K562 (cell line): ENCODE measurements at regions not wholly inside any gene's neighbourhood (a gene's known extent, or its start where the extent isn't known, plus 50 kb on each side); places are given as distances from the start of the nearest gene placed in this dataset.

Source experiments
- ATAC-seq: fragments of 200-7000 bp; cut with Tn5 transposase; 3 replicates; pipeline ENCODE4 v1.9.1; 2020; ENCODE audit warnings: moderate library complexity
- BruUV-seq: library from RNA; stranded (reverse); fragments of 400-500 nt; replicated peaks from 2 replicates; lab custom pipeline; 2021; lab: Mats Ljungman, UMichigan
- CTCF ChIA-PET: fragments of 300-600 bp; formaldehyde crosslinking; extraction: SDS; loops from one replicate; lab custom pipeline; 2021; ENCODE audit warnings: low intra/inter-chr PET ratio; lab: Yijun Ruan, JAX
- POLR2A ChIA-PET: fragments of 300-600, 350-650 bp; sonication (Branson Sonifier 250); formaldehyde crosslinking; extraction: SDS; loops from one replicate; lab custom pipeline; 2021; ENCODE audit warnings: antibody characterized with exemption, inconsistent platforms; lab: Yijun Ruan, JAX
- DNase-seq, 4 experiments: peaks; one replicate each; pipeline versions ENCODE4 v3.0.0 to v3.0.0-alpha.2; 2011 to 2018; ENCODE audit warnings: low spot score in 3 of 4, mixed read lengths in 3 of 4; ENCODE audit errors: extremely low read depth in 1 of 4
- FAIRE-seq: peaks from 2 replicates; lab custom pipeline; 2011; peaks lifted over from hg19 to GRCh38; lab: Jason Lieb, UNC
- H2AFZ ChIP-seq: 2 replicates; pipeline ENCODE4 v1.6.0; 2011; ENCODE audit warnings: low read depth, low read length, control low read depth, inconsistent platforms
- H3K27ac ChIP-seq: fragments of 200-600 bp; 3 replicates; pipeline ENCODE4 v1.8.0; 2011; ENCODE audit warnings: low read depth, mild to moderate bottlenecking, control low read depth, inconsistent platforms, low read length, moderate library complexity, mixed read lengths; ENCODE audit errors: extremely low read depth
- H3K27me3 ChIP-seq, 2 experiments: fragments of 300-600 bp in 1 of 2; 2 replicates in 1 of 2; 3 replicates in 1 of 2; pipeline versions ENCODE4 v1.6.0 to v1.8.0; 2011; ENCODE audit warnings: inconsistent platforms in 2 of 2, low read length in 2 of 2, mild to moderate bottlenecking in 1 of 2, mixed read lengths in 1 of 2, moderate library complexity in 1 of 2; ENCODE audit not compliant: control insufficient read depth in 2 of 2, insufficient read depth in 2 of 2
- H3K36me3 ChIP-seq: fragments of 300-600 bp; 3 replicates; pipeline ENCODE4 v1.8.0; 2011; ENCODE audit warnings: mild to moderate bottlenecking, low read length, inconsistent platforms; ENCODE audit not compliant: control insufficient read depth, insufficient read depth
- H3K4me1 ChIP-seq, 2 experiments: fragments of 200-600 bp in 1 of 2; replicated peaks in 1 of 2; 2 replicates in 1 of 2; 3 replicates in 1 of 2; pipeline versions ENCODE4 v1.5.1 to v1.8.0; 2011; ENCODE audit warnings: inconsistent platforms in 2 of 2, low read length in 2 of 2, mild to moderate bottlenecking in 1 of 2, mixed read lengths in 1 of 2, moderate library complexity in 1 of 2; ENCODE audit not compliant: control insufficient read depth in 2 of 2, insufficient read depth in 2 of 2
- H3K4me2 ChIP-seq: 2 replicates; pipeline ENCODE4 v1.6.1; 2011; ENCODE audit warnings: low read length, control low read depth, inconsistent platforms, mixed read lengths; ENCODE audit not compliant: insufficient read depth
- H3K4me3 ChIP-seq: fragments of 200-600 bp; sonication (generic), shearing (Covaris generic); 2 replicates; pipeline ENCODE4 v1.5.1; 2016; ENCODE audit warnings: control low read depth, inconsistent platforms
- H3K79me2 ChIP-seq: fragments of 200-600 bp; 3 replicates; pipeline ENCODE4 v1.8.0; 2011; ENCODE audit warnings: low read length, inconsistent platforms; ENCODE audit not compliant: control insufficient read depth, insufficient read depth
- H3K9ac ChIP-seq, 2 experiments: 2 replicates each; pipeline versions ENCODE4 v1.6.0 to v1.6.1; 2011; ENCODE audit warnings: low read depth in 2 of 2, low read length in 2 of 2, control low read depth in 1 of 2, inconsistent platforms in 1 of 2, mild to moderate bottlenecking in 1 of 2, mixed read lengths in 1 of 2; ENCODE audit not compliant: insufficient read depth in 1 of 2
- H3K9me1 ChIP-seq: one replicate; pipeline ENCODE4 v1.6.0; 2011; ENCODE audit warnings: inconsistent platforms, mild to moderate bottlenecking, low read length, moderate library complexity; ENCODE audit not compliant: control insufficient read depth, insufficient read depth
- H3K9me3 ChIP-seq: replicated peaks from 2 replicates; pipeline ENCODE4 v1.5.1; 2011; ENCODE audit warnings: low read depth, low read length, inconsistent platforms; ENCODE audit not compliant: control insufficient read depth, insufficient read depth
- H4K20me1 ChIP-seq: replicated peaks from 2 replicates; pipeline ENCODE4 v1.6.1; 2011; ENCODE audit warnings: low read length, inconsistent platforms, mixed read lengths; ENCODE audit not compliant: control insufficient read depth, insufficient read depth
- COPS2 ChIP-seq: fragments of 450-650 bp; conservative IDR thresholded peaks from 2 replicates; pipeline ENCODE4 v1.6.1; 2016; ENCODE audit warnings: mild to moderate bottlenecking, moderate library complexity
- ELF1 ChIP-seq: fragments of 200-800 bp; sonication (Bioruptor generic); IDR thresholded peaks from 2 replicates; pipeline ENCODE4 v1.6.1; 2016; ENCODE audit warnings: missing genetic modification characterization, missing compliant biosample characterization
- FOXA1 ChIP-seq: fragments of 450-650 bp; IDR thresholded peaks from 2 replicates; pipeline ENCODE4 v1.6.1; 2016; ENCODE audit warnings: mild to moderate bottlenecking, borderline replicate concordance
- MGA ChIP-seq: fragments of 450-650 bp; IDR thresholded peaks from 2 replicates; pipeline ENCODE4 v1.6.1; 2016; ENCODE audit warnings: mild to moderate bottlenecking, moderate library complexity
- NFIX ChIP-seq: fragments of 250-450 bp; sonication (Bioruptor Pico); IDR thresholded peaks from 2 replicates; pipeline ENCODE4 v1.4.0; 2020; ENCODE audit warnings: low read depth, mild to moderate bottlenecking, moderate library complexity
- NONO ChIP-seq, 2 experiments: fragments of 200-400 bp in 1 of 2; fragments of 450-650 bp in 1 of 2; formaldehyde crosslinking in 1 of 2; IDR thresholded peaks; 2 replicates each; pipeline ENCODE4 v1.6.1; 2017; ENCODE audit warnings: low read depth in 2 of 2, mild to moderate bottlenecking in 2 of 2, moderate library complexity in 2 of 2, low read length in 1 of 2
- RFX1 ChIP-seq: fragments of 450-650 bp; IDR thresholded peaks from 2 replicates; pipeline ENCODE4 v1.6.1; 2016; ENCODE audit warnings: mild to moderate bottlenecking, moderate library complexity
- TARDBP ChIP-seq: fragments of 450-650 bp; IDR thresholded peaks from 2 replicates; pipeline ENCODE4 v1.6.1; 2016
- TBL1XR1 ChIP-seq, 2 experiments: IDR thresholded peaks; 2 replicates each; pipeline ENCODE4 v1.6.1; 2012; ENCODE audit warnings: improper control_type of control experiment in 2 of 2, low read length in 2 of 2, mild to moderate bottlenecking in 1 of 2
- TCF7L2 ChIP-seq: fragments of 150-350 bp; IDR thresholded peaks from 2 replicates; pipeline ENCODE4 v1.6.1; 2016; ENCODE audit warnings: low read depth, mild to moderate bottlenecking, low read length, moderate library complexity
- THRAP3 ChIP-seq: fragments of 450-650 bp; IDR thresholded peaks from 2 replicates; pipeline ENCODE4 v1.6.1; 2016; ENCODE audit warnings: mild to moderate bottlenecking, inconsistent platforms, borderline replicate concordance
- U2AF2 ChIP-seq: fragments of 200-400 bp; formaldehyde crosslinking; optimal IDR thresholded peaks from 2 replicates; pipeline ENCODE3; 2017; ENCODE audit warnings: low read depth, mild to moderate bottlenecking, low read length
- ZNF174 ChIP-seq: fragments of 250-450 bp; sonication (Bioruptor Pico); IDR thresholded peaks from 2 replicates; pipeline ENCODE4 v1.4.0; 2020; ENCODE audit warnings: mild to moderate bottlenecking
- ZNF764 ChIP-seq: fragments of 250-450 bp; sonication (Bioruptor Pico); IDR thresholded peaks from 2 replicates; pipeline ENCODE4 v1.4.0; 2020; ENCODE audit warnings: low read depth, mild to moderate bottlenecking, moderate library complexity
- ZNF766 ChIP-seq: fragments of 200-800 bp; sonication (Bioruptor generic); conservative IDR thresholded peaks from 2 replicates; pipeline ENCODE4 v1.6.1; 2016; ENCODE audit warnings: missing genetic modification characterization, missing compliant biosample characterization
- WGBS: fragments of 100-300 bp; shearing (Covaris generic); methylation state at CpG from one replicate; pipeline ENCODE4 v1.1.6; 2016; ENCODE audit warnings: low coverage, mixed read lengths; ENCODE audit not compliant: insufficient coverage; ENCODE audit errors: missing lambda C conversion rate; 5-methylcytosine and 5-hydroxymethylcytosine counted together
- in situ Hi-C: fragments of 300-500 bp; cut with MboI; formaldehyde crosslinking; loops from 4 replicates; pipeline ENCODE4 v1.15.0; 2018; ENCODE audit warnings: inconsistent platforms, mixed read lengths
- intact Hi-C: fragments of 100-400 bp; cut with micrococcal nuclease; formaldehyde crosslinking; loops from 2 replicates; pipeline ENCODE4 v1.14.2; 2022

GRCh38 chrX:26916991-26917390, 546.1 kb downstream of the PPP4R3C start:
- Histone ChIP-seq H3K4me1 (no peaks in the 10 kb centered on the region), H3K9me3 (no peaks in the 10 kb centered on the region), H4K20me1 (no peaks in the 10 kb centered on the region), H2AFZ (no peak overlapping the region), H3K27ac (no peak overlapping the region), H3K9me1 (no peaks in the 10 kb centered on the region), H3K79me2 (no peaks in the 10 kb centered on the region), H3K9ac (no peak overlapping the region)
- ChIA-PET CTCF (no interaction called here), POLR2A (no interaction called here)
- in situ Hi-C loops: no loop called here
- no peak for ATAC-seq
- FAIRE-seq: no peak
- no peak for TF ChIP-seq ZNF764 (CRISPR knock-in tag)
- TF ChIP-seq U2AF2: no peak
- no peak for TF ChIP-seq TARDBP
- no peak for TF ChIP-seq ZNF174
- no peak for TF ChIP-seq TBL1XR1 (IDR thresholded peaks at IDR 0.05; ENCODE audit: low read length in 2 of 2)
- TF ChIP-seq MGA: no peak
- TF ChIP-seq FOXA1: no peak
- no peak for TF ChIP-seq COPS2
- no peak for TF ChIP-seq RFX1
- no peak for TF ChIP-seq ELF1 (tag)
- no peak for TF ChIP-seq TCF7L2
- TF ChIP-seq NFIX (CRISPR knock-in tag): no peak
- no peak for TF ChIP-seq THRAP3
- no peak for TF ChIP-seq NONO (IDR thresholded peaks at IDR 0.05; ENCODE audit: low read depth in 2 of 2, low read length in 1 of 2)
- TF ChIP-seq ZNF766: no peak
- TF ChIP-seq, all 486 proteins: peak for 0
- Histone ChIP-seq H3K36me3 (no peaks in the 10 kb centered on the region), H3K27me3 (no peaks in the 10 kb centered on the region), H3K4me3 (no peak overlapping the region), H3K4me2 (no peak overlapping the region)
- no TSS peak for BruUV-seq
- intact Hi-C loops: no loop called here
- WGBS: 2% methylated on average over 5 of the region's 5 CpGs
- no peak for DNase-seq
